ENCODE measurements at regions not wholly inside any gene's neighbourhood (a gene's known extent, or its start where the extent isn't known, plus 50 kb on each side); places are given as distances from the start of the nearest gene placed in this dataset.

DNA sequence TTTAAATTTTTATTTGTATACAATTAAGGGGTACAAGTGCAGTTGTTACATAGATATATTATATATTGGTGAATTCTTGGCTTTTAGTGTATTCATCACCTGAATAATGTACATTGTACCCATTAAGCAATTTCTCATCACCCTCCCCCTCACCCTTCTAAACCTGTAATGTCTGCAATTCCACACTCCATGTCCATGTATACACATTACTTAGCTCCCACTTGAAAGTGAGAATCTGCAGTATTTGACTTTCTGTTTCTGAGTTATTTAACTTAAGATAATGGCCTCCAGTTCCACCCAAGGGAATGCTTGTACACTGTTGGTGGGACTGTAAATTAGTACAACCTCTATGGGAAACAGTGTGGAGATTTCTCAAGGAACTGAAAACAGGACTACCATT, 383.2 kb upstream of the KCNMB2 start:
- no peaks in the 10 kb centered on the region for H3K27me3 ChIP-seq (ENCODE audit: insufficient read depth, low read length, poor library complexity)
- no peak overlapping the region for H3K4ac ChIP-seq (ENCODE audit: low read depth, low read length)
- no peak overlapping the region for H3K27ac ChIP-seq (ENCODE audit: low read depth, low read length)
- no peak overlapping the region for H3K18ac ChIP-seq (ENCODE audit: low read length)
- no peak overlapping the region for H4K5ac ChIP-seq (ENCODE audit: low read length)
- no peak overlapping the region for H2BK5ac ChIP-seq (ENCODE audit: low read length)
- DNase-seq, result no peak
- H3K23ac ChIP-seq (ENCODE audit: low read length), result no peak overlapping the region
- no peak overlapping the region for H2AK5ac ChIP-seq (ENCODE audit: low read length)
- H3K79me1 ChIP-seq (ENCODE audit: low read length), result no peaks in the 10 kb centered on the region
- H3K4me1 ChIP-seq (ENCODE audit: control insufficient read depth, low read depth, low read length), result no peaks in the 10 kb centered on the region
- no peak overlapping the region for H3K4me2 ChIP-seq (ENCODE audit: low read length)
- H3K4me3 ChIP-seq (ENCODE audit: low read length), result no peak overlapping the region
- H2BK120ac ChIP-seq (ENCODE audit: low read depth, low read length), result no peak overlapping the region
- no peak overlapping the region for H3K56ac ChIP-seq (ENCODE audit: low read length)
- no peaks in the 10 kb centered on the region for H3K36me3 ChIP-seq (ENCODE audit: control insufficient read depth, insufficient read depth, low read length)
- no peak overlapping the region for H2BK15ac ChIP-seq (replicated peaks; ENCODE audit: low read depth)
- H3K79me2 ChIP-seq (ENCODE audit: control insufficient read depth, insufficient read depth, low read length), result no peaks in the 10 kb centered on the region
- no peak overlapping the region for H3K9ac ChIP-seq (ENCODE audit: low read length)
- no peak overlapping the region for H4K8ac ChIP-seq (ENCODE audit: low read depth, low read length)

DNA sequence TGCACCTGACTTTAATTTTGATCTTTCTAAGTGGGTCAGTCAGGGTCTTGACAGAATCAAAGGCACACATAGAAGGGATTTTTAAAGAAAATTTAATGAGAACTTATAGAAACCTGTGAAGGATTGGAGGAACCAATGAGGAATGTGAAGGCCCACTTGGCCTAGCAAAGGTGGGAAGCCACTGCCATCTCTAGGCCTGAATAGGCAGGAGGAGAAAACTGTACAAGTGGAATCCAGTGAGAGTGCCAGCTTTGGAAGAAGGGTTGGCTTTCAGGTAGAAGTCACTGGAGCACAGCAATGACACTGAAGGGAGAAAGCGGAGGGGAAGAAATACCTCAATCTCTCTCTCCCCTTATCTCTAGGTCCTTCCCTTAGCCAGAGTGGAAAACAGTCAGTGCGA, 380.7 kb upstream of the KCNMB2 start:
- peak; percentile 8 for DNase-seq

DNA sequence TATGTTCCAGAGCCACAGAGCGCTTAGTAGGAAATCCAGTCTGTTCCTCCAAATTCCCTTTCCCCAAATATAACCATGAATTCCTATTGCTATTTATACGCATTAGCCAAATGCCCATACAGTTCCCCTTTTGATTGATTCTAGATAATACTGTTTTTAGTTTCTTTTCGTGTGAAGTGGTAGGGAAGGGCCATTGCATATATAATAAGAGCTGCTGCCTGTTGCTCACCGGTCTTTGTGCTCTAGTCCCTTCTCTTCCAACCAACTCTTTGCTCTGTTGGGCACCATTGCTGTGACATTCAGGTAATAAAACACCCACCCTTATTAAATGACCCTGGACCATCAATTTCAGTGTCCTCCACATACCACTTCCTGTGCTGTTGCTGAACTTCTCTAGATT, 379.9 kb upstream of the KCNMB2 start:
- Histone ChIP-seq H3K56ac (ENCODE audit: low read length) (no peak overlapping the region), H2BK15ac (replicated peaks; ENCODE audit: low read depth) (no peak overlapping the region), H3K9ac (ENCODE audit: low read length) (no peak overlapping the region), H3K4ac (ENCODE audit: low read depth, low read length) (no peak overlapping the region), H3K23ac (ENCODE audit: low read length) (no peak overlapping the region), H3K4me1 (ENCODE audit: control insufficient read depth, low read depth, low read length) (peaks cover 2% of the 10 kb centered on the region), H3K18ac (ENCODE audit: low read length) (peak overlapping the region; percentile 41), H3K79me2 (ENCODE audit: control insufficient read depth, insufficient read depth, low read length) (no peaks in the 10 kb centered on the region), H3K27ac (ENCODE audit: low read depth, low read length) (no peak overlapping the region), H4K8ac (ENCODE audit: low read depth, low read length) (no peak overlapping the region), H4K5ac (ENCODE audit: low read length) (no peak overlapping the region), H3K27me3 (ENCODE audit: insufficient read depth, low read length, poor library complexity) (no peaks in the 10 kb centered on the region), H3K4me3 (ENCODE audit: low read length) (no peak overlapping the region), H2AK5ac (ENCODE audit: low read length) (no peak overlapping the region), H3K36me3 (ENCODE audit: control insufficient read depth, insufficient read depth, low read length) (no peaks in the 10 kb centered on the region), H3K4me2 (ENCODE audit: low read length) (no peak overlapping the region), H2BK5ac (ENCODE audit: low read length) (no peak overlapping the region), H2BK120ac (ENCODE audit: low read depth, low read length) (no peak overlapping the region), H3K79me1 (ENCODE audit: low read length) (no peaks in the 10 kb centered on the region)
- DNase-seq, result no peak
- no CpG with 5 or more reads among the region's 4 CpGs for WGBS (ENCODE audit: extremely low coverage, insufficient coverage, low lambda C conversion rate)

More for the DNA sequence above, 380.7 kb upstream of the KCNMB2 start:
- Histone ChIP-seq H3K79me1 (ENCODE audit: low read length) (no peaks in the 10 kb centered on the region), H3K56ac (ENCODE audit: low read length) (peak overlapping the region; percentile 17), H3K18ac (ENCODE audit: low read length) (no peak overlapping the region), H4K8ac (ENCODE audit: low read depth, low read length) (no peak overlapping the region), H2BK5ac (ENCODE audit: low read length) (no peak overlapping the region), H3K27me3 (ENCODE audit: insufficient read depth, low read length, poor library complexity) (no peaks in the 10 kb centered on the region), H2BK15ac (replicated peaks; ENCODE audit: low read depth) (no peak overlapping the region), H3K79me2 (ENCODE audit: control insufficient read depth, insufficient read depth, low read length) (no peaks in the 10 kb centered on the region), H3K27ac (ENCODE audit: low read depth, low read length) (no peak overlapping the region), H3K4me1 (ENCODE audit: control insufficient read depth, low read depth, low read length) (peaks cover 2% of the 10 kb centered on the region), H3K23ac (ENCODE audit: low read length) (no peak overlapping the region), H3K36me3 (ENCODE audit: control insufficient read depth, insufficient read depth, low read length) (no peaks in the 10 kb centered on the region), H3K9ac (ENCODE audit: low read length) (no peak overlapping the region), H3K4me2 (ENCODE audit: low read length) (no peak overlapping the region), H3K4me3 (ENCODE audit: low read length) (no peak overlapping the region), H4K5ac (ENCODE audit: low read length) (no peak overlapping the region), H3K4ac (ENCODE audit: low read depth, low read length) (no peak overlapping the region), H2AK5ac (ENCODE audit: low read length) (no peak overlapping the region), H2BK120ac (ENCODE audit: low read depth, low read length) (no peak overlapping the region)
- WGBS (ENCODE audit: extremely low coverage, insufficient coverage, low lambda C conversion rate), result no CpG with 5 or more reads among the region's 2 CpGs

DNA sequence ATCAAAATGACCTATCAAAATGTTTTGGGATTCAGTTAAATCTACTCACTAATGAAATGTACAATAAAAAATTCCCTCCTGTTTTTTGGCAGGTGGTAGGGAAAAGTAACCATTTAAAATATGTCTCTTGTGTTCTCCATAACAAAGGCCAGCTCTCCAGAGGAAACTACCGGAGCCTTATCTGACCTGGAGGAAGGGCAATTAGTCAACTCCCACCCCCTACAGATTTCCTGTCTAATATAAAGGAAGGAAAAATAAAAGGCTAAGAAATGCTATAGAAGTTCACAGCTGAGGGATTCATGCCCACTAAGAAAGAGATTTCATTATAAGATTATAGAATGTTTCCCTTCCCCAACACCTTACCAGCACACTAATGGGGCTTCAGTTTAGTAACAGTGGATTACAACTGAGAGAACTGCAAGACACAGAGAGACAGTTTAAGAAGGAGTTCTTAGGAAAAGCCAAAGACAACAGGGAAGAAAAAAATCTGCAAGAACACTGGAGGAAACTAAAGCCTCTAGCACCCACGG, 376.5 kb upstream of the KCNMB2 start:
- Histone ChIP-seq H3K9ac (ENCODE audit: low read length) (no peak overlapping the region), H4K8ac (ENCODE audit: low read depth, low read length) (no peak overlapping the region), H3K56ac (ENCODE audit: low read length) (peak overlapping the region; percentile 28), H3K4me2 (ENCODE audit: low read length) (no peak overlapping the region), H3K4me3 (ENCODE audit: low read length) (no peak overlapping the region), H3K79me1 (ENCODE audit: low read length) (no peaks in the 10 kb centered on the region), H3K23ac (ENCODE audit: low read length) (no peak overlapping the region), H3K27me3 (ENCODE audit: insufficient read depth, low read length, poor library complexity) (no peaks in the 10 kb centered on the region), H3K79me2 (ENCODE audit: control insufficient read depth, insufficient read depth, low read length) (no peaks in the 10 kb centered on the region), H3K36me3 (ENCODE audit: control insufficient read depth, insufficient read depth, low read length) (no peaks in the 10 kb centered on the region), H2BK5ac (ENCODE audit: low read length) (peak overlapping the region; percentile 53), H2BK15ac (replicated peaks; ENCODE audit: low read depth) (peak overlapping the region; percentile 36), H3K18ac (ENCODE audit: low read length) (no peak overlapping the region), H2AK5ac (ENCODE audit: low read length) (no peak overlapping the region), H3K27ac (ENCODE audit: low read depth, low read length) (peak overlapping the region; percentile 80), H3K4me1 (ENCODE audit: control insufficient read depth, low read depth, low read length) (peaks cover 2% of the 10 kb centered on the region), H4K5ac (ENCODE audit: low read length) (no peak overlapping the region), H2BK120ac (ENCODE audit: low read depth, low read length) (peak overlapping the region; percentile 23), H3K4ac (ENCODE audit: low read depth, low read length) (no peak overlapping the region)
- DNase-seq, result peak; percentile 76
- WGBS (ENCODE audit: extremely low coverage, insufficient coverage, low lambda C conversion rate), result no CpG with 5 or more reads among the region's 2 CpGs

DNA sequence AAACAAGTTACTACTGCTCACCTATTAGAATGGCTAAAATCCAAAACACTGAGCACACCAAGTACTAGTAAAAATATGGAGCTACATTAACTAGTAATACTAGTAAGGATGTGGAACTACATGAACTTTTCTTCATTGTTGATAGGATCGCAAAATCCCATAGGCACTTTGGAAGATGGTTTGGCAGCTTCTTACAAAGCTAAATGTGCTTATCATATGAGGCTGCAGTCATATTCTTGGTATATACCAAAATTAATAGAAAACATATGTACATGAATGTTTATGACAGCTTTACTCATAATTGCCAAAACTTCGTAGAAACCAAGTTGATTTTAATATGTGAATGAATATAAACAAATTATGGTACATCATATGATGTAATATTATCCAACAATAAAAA, 366.8 kb upstream of the KCNMB2 start:
- H3K4me1 ChIP-seq (ENCODE audit: control insufficient read depth, low read depth, low read length), result no peaks in the 10 kb centered on the region
- no peak overlapping the region for H4K5ac ChIP-seq (ENCODE audit: low read length)
- H2BK5ac ChIP-seq (ENCODE audit: low read length), result no peak overlapping the region
- H2BK120ac ChIP-seq (ENCODE audit: low read depth, low read length), result no peak overlapping the region
- H3K27ac ChIP-seq (ENCODE audit: low read depth, low read length), result no peak overlapping the region
- no peak for DNase-seq
- H3K79me1 ChIP-seq (ENCODE audit: low read length), result no peaks in the 10 kb centered on the region
- H3K36me3 ChIP-seq (ENCODE audit: control insufficient read depth, insufficient read depth, low read length), result no peaks in the 10 kb centered on the region
- no peak overlapping the region for H3K4me3 ChIP-seq (ENCODE audit: low read length)
- H4K8ac ChIP-seq (ENCODE audit: low read depth, low read length), result no peak overlapping the region
- H3K23ac ChIP-seq (ENCODE audit: low read length), result no peak overlapping the region
- no peak overlapping the region for H3K18ac ChIP-seq (ENCODE audit: low read length)
- H3K56ac ChIP-seq (ENCODE audit: low read length), result no peak overlapping the region
- H3K79me2 ChIP-seq (ENCODE audit: control insufficient read depth, insufficient read depth, low read length), result no peaks in the 10 kb centered on the region
- no peaks in the 10 kb centered on the region for H3K27me3 ChIP-seq (ENCODE audit: insufficient read depth, low read length, poor library complexity)
- no peak overlapping the region for H3K9ac ChIP-seq (ENCODE audit: low read length)
- H3K4me2 ChIP-seq (ENCODE audit: low read length), result no peak overlapping the region
- WGBS (ENCODE audit: extremely low coverage, insufficient coverage, low lambda C conversion rate), result no CpG with 5 or more reads among the region's 2 CpGs
- no peak overlapping the region for H2BK15ac ChIP-seq (replicated peaks; ENCODE audit: low read depth)
- no peak overlapping the region for H3K4ac ChIP-seq (ENCODE audit: low read depth, low read length)
- H2AK5ac ChIP-seq (ENCODE audit: low read length), result no peak overlapping the region

All from mesendoderm (in vitro differentiated cells).